ENCODE measurements at regions not wholly inside any gene's neighbourhood (a gene's known extent, or its start where the extent isn't known, plus 50 kb on each side); places are given as distances from the start of the nearest gene placed in this dataset.

DNA sequence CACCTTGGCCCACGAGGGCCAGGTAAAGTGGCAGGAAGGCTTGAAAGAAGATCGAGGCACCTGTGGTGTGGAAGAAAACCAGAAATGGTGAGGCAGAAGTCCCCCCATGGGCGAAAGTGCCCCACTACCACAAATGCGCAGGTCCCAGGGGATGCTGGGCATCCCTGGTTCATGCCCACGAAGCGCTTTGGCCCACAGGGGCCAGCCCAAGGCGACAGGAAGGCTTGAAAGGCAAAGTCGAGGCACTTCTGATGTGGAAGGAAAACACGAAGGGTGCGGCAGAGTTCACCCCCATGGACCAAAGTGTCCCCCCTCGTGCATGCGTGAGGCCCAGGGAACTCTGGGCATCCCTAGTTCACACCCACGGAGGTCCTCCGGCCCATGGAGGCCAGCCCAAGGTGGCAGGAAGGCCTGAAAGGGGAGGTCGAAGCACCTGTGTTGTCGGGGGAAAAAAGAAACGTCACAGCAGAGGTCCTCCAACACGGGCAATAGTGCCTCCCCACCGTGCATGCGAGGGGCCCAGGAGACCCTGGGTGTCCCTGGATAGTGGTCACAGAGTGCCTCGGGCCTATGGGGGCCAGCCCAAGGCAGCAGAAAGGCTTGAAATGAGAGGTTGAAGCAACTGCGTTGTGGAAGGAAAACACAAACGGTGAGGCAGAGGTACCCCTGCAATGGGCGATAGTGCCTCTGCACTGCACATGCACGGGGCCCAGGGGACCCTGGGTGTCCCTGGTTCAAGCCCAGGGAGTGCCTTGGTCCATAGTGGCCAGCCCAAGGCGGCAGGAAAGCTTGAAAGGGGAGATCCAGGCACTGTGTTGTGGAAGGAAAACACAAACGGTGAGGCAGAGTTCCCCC is 373.9 kb downstream of the ALG10 start:
- no peak for ATAC-seq
- intact Hi-C loops (cut with DNase I), result no loop called here

DNA sequence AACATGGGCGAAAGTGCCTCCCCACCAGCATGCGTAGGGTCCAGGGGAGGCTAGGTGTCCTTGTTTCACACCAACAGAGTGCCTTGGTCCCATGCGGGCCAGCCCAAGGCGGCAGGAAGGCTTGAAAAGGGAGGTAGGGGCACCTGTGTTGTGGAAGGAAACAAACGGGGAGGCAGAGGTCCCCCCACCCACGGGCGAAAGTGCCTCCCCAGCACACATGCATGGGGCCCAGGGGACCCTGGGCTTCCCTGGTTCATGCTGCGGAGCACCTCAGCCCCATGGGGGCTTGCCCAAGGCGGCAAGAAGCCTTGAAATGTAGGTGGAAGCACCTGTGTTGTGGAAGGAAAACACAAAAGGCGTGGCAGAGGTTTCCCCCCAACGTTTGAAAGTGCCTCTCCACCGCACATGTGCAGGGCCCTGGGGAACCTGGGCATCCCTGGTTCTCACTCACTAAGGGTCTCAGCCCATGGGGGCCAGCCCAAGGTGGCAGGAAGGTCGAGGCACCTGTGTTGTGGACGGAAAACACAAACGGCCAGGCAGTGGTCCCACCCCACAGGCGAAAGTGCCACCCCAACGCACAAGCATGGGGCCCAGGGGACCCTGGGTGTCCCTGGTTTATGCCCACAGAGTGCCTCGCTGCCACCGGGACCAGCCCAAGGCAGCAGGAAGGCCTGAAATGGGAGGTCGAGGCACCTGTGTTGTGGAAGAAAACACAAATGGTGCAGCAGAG is 374.7 kb downstream of the ALG10 start:
- intact Hi-C loops (cut with DNase I), result no loop called here
- DNase-seq (ENCODE audit: missing footprints) (peak; percentile 35), ATAC-seq (no peak)

More for the DNA sequence above, 373.9 kb downstream of the ALG10 start:
- DNase-seq (ENCODE audit: missing footprints), result peak; percentile 28

DNA sequence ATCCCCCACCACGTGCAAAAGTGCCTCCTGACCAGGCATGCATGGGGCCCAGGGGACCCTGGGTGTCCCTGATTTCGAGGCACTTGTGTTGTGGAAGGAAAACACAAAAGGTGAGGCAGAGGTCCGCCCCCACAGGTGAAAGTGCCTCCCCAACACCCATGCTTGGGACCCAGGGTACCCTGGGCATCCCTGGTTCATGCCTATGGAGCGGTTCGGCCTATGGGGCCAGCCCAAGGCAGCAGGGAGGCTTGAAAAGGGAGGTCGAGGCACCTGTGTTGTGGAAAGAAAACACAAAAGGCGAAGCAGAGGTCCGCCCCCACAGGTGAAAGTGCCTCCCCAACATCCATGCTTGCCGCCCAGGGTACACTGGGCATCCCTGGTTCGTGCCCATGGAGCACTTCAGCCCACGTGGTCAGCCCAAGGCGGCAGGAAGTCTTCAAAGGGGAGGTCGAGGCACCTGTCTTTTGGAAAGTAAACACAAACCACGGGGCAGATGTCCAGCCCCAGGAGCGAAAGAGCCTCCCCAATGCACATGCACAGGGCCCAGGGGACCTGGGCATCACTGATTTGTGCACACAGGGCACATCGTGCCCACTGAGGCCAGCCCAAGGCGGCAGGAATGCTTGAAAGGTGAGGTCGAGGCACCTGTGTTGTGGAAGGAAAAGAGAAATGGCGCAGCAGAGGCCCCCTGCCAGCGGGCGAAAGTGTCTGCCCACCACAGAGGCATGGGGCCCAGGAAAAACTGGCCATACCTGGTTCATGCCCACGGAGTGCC is 375.5 kb downstream of the ALG10 start:
- DNase-seq (ENCODE audit: missing footprints) (peak; percentile 42), ATAC-seq (no peak)
- intact Hi-C loops (cut with DNase I), result no loop called here

DNA sequence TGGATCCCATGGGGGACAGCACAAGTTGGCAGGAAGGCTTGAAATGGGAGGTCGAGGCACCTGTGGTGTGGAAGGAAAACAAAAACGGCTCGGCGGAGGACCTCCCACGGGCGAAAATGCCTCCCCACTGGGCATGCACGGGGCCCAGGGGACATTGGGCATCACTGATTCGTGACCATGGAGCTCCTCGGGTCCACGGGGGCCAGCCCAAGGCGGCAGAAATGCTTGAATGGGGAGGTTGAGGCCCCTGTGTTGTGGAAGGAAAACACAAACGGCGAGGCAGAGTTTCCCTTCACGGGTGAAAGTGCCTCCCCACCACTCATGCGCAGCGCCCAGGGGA is 376.0 kb downstream of the ALG10 start:
- peak; percentile 53 for DNase-seq (ENCODE audit: missing footprints)
- intact Hi-C loops (cut with DNase I), result no loop called here
- no peak for ATAC-seq

DNA sequence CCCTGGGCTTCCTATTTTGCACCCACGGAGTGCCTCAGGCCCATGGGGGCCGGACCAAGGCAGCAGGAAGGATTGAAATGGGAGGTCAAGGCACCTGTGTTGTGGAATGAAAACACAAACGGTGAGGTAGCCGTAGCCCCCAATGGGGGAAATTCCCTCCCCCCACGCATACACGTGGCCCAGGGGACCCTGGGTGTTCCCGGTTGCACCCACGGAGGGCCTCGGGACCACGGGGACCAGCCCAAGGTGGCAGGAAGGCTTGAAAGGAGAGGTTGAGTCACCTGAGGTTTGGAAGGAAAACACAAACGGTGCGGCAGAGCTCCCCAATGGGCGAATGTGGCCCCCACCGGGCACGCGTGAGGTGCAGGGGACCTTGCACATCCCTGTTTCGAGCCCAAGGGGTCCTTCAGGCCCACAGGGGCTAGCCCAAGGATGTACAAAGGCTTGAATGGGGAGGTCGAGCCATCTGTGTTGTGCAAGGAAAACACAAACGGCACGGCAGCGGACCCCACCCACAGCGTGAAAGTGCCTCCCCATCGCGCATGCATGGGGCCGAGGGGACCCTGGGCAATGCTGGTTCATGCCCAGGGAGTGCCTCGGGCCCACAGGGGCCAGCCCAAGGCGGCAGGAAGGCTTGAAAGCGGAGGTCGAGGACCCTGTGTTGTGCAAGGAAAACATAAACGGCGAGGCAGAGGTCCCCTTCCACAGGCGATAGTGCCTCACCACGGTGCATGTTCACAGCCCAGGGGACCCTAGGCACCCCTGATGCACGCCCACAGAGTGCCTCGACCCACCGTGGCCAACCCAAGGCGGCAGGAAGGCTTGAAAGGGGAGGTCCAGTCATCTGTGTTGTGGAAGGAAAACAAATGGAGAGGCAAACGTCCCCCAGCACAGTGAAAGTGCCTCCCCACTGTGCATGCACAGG is 376.7 kb downstream of the ALG10 start:
- DNase-seq (ENCODE audit: missing footprints) (no peak), ATAC-seq (no peak)
- intact Hi-C loops (cut with DNase I), result no loop called here

DNA sequence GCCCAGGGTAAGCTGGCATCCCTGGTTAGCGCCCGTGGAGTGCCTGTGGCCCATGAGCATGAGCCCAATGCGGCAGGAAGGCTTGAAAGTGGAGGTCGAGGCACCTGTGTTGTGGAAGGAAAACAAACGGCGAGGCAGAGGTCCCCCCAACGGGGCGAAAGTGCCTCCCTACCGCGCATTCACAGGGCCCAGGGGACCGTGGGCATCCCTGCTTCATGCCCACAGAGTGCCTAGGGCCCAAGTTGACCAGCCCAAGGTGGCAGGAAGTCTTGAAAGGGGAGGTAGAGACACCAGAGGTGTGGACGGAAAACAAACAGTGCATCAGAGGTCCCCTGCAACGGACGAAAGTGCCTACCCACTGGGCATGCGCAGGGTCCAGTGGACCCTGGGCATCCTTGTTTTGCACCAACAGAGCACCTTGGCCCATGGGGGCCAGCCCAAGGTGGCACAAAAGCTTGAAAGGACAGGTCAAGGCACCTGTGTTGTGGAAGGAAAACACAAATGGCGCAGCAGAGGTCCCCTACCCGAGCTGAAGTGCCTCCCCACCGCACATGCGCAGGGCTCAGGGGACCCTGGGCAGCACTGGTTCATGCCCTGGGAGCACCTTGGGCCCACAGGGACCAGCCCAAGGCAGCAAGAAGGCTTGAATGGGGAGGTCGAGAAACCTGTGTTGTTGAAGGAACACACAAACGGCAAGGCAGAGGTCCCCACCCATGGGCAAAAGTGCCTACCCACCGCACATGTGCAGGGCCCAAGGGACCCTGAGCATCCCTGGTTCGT is 377.5 kb downstream of the ALG10 start:
- intact Hi-C loops (cut with DNase I), result no loop called here
- peak; percentile 58 for DNase-seq (ENCODE audit: missing footprints)
- ATAC-seq, result no peak

DNA sequence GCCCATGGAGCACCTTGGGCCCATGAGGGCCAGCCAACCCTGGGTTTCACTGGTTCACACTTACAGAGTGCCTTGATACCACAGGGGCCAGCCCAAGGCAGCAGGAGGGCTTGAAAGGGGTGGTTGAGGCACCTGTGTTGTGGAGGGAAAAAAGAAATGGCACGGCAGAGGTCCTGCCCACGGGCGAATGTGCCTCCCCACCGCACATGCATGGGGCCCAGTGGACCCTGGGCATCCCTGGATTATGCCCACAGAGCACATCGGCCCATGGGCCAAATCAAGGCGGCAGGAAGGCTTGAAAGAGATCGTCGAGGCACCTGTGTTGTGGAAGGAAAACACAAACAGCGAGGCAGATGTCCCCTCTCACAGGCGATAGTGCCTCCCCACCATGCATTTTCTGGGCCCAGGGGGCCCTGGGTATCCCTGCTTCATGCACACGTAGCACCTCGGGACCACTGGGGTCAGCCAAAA is 378.1 kb downstream of the ALG10 start:
- DNase-seq (ENCODE audit: missing footprints), result peak; percentile 40
- no peak for ATAC-seq
- intact Hi-C loops (cut with DNase I), result no loop called here

DNA sequence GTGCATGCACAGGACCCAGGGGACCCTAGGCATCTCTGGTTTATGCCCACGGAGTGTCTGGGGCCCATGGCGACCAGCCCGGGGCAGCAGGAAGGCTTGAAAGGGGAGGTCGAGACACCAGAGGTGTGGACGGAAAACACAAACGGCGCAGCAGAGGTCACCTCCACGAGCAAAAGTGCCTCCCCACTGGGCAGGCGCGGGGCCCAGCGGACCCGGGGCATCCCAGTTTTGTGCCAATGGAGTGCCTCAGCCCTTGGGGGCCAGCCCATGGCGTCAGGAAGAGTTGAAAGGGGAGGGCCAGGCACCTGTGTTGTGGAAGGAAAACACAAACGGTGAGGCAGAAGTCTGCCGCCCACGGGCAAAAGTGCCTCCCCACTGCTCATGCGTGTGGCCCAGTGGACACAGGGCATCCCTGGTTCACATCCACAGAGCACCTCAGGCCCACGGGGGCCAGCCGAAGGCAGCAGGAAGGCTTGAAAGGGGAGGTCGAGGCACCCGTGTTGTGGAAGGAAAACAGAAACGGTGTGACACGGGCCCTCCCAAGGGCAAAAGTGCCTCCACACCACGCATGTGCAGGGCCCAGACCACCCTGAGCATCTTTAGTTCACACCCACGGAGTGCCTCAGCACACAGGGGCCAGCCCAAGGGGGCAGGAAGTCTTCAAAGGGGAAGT is 378.8 kb downstream of the ALG10 start:
- peak; percentile 31 for DNase-seq (ENCODE audit: missing footprints)
- intact Hi-C loops (cut with DNase I), result no loop called here
- no peak for ATAC-seq

DNA sequence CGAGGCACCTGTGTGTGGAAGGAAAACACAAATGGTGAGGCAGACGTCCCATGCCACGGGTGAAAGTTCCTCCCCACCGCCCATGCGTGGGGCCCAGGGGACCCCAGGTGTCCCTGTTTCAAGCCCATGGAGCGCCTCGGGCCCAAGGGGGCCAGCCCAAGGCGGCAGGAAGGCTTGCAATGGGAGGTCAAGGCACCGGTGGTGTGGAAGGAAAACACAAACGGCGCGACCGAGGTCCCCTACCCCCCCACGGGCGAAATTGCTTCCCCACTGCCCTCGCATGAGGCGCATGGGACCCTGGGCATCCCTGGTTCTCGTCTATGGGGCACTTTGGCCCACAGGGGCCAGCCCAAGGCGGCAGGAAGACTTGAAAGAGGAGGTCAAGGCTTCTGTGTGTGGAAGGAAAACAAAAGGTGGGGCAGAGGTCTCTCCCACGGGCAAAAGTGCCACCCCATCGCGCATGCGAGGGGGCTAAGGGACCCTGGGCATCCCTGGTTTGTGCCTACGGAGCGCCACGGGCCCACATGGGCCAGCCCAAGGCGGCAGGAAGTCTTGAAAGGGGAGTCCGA is 379.4 kb downstream of the ALG10 start:
- ATAC-seq (no peak), DNase-seq (ENCODE audit: missing footprints) (no peak)
- intact Hi-C loops (cut with DNase I), result no loop called here

DNA sequence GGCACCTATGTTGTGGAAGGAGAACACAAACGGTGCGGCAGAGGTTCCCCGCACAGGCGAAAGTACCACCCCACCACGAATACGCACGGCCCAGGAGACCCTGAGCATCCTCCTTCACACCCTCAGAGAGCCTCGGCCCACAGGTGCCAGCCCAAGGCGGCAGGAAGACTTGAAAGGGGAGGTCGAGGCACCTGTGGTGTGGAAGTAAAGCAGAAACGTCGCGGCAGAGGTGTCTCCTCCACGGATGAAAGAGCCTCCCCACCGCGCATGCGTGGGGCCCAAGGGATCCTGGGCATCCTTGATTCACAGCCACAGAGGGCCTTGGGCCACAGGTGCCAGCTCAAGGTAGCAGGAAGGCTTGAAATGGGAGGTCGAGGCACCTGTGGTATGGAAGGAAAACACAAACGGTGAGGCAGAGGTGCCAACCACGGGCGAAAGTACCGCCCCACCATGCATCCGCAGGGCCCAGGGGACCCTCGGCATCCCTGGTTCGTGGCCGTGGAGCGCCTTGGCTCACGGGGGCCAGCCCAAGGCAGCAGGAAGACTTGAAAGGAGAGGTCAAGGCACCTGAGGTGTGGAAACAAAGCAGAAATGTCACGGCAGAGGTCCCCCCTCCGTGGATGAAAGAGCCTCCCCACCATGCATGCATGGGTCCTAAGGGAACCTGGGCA is 380.1 kb downstream of the ALG10 start:
- DNase-seq (ENCODE audit: missing footprints) (no peak), ATAC-seq (no peak)
- intact Hi-C loops (cut with DNase I), result no loop called here

DNA sequence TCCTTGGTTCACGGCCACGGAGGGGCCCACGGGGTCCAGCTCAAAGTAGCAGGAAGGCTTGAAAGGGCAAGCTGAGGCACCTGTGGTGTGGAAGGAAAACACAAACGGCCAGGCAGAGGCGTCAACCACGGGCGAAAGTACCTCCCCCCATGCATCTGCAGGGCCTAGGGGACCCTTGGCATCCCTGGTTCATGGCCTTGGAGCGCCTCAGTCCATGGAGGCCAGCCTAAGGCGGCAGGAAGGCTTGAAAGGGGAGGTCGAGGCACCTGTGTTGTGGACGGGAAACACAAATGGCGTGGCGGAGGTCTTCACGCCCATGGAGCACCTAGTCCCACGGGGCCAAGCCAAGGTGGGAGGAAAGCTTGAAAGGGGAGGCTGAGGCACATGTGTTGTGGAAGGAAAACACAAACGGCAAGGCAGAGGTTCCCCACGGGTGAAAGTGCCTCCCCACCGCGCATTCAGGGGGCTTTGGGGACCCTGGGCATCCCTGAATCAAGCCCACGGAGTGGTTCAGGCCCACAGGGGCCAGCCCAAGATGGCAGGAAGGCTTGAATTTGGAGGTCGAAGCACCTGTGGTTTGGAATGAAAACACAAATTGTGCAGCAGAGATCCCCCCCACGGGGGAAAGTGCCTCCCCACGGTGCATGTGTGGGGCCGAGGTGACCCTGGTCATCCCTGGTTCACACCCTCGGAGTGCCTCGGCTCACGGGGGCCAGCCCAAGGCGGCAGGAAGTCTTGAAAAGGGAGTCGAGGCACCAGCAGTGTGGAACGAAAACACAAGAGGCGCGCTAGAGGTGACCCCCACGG is 380.8 kb downstream of the ALG10 start:
- peak; percentile 30 for DNase-seq (ENCODE audit: missing footprints)
- intact Hi-C loops (cut with DNase I), result no loop called here
- ATAC-seq, result no peak

DNA sequence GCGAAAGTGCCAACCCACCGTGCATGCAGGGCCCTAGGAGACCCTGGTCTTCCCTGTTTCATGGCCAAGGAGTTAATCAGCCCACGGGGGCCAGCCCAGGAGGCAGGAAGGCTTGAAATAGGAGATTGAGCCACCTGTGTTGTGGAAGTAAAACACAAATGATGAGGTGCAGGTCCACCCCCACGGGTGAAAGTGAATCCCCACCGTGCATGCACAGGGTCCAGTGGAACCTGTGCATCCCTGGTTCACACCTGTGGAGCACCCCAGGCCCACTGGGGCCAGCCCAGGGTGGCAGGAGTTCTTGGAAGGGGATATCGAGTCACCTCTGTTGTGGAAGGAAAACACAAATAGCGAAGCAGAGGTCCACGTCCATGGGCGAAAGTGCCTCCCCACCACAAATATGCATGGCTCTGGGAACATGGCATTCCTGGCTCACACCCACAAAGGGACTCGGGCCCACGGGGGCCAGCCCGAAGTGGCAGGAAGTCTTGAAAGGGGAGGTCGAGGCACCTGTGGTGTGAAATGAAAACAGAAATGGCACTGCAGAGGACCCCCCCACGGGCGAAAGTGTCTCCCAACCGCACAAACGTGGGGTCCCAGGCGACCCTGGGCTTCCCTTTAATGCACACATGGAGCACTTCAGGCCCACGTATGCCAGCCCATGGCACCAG is 381.5 kb downstream of the ALG10 start:
- intact Hi-C loops (cut with DNase I), result no loop called here
- DNase-seq (ENCODE audit: missing footprints), result no peak
- ATAC-seq, result no peak

DNA sequence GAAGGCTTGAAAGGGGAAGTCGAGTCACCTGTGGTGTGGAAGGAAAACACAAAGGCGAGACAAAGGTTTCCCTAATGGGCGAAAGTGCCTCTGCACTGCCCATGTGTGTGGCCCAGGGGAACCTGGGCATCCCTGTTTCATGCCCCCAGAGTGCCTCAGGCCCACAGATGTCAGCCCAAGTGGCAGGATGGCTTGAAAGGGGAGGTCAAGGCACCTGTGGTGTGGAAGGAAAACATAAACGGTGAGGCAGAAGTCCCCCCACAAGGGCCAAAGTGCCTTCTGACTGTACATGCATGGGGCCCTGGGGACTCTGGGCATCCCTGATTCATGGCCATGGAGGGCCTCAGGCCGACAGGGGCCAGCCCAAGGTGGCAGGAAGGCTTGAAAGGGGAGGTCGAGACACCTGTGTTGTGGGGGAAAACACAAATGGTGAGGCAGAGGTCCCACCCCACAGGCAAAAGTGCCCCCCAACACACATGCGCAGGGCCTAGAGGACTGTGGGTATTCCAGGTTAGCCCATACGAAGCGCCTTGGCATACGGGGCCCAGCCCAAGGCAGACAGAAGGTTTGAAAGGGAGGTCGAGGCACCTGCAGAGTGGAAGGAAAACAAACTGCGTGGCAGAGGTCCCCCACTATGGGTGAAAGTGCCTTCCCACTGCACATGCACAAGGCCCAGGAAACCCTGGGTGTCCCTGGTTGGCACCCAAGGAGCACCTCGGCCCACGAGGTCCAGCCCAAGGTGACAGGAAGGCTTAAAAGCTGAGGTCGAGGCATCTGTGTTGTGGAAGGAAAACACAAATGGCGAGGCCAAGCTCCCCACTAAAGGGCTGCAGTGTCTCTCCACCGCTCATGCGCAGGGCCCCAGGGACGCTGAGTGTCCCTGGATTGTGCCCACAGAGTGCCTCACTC is 382.3 kb downstream of the ALG10 start:
- no peak for DNase-seq (ENCODE audit: missing footprints)
- intact Hi-C loops (cut with DNase I), result no loop called here
- ATAC-seq, result no peak

All from Right ventricle myocardium inferior (tissue), 1 donor.